HepG2 (cell line): ENCODE measurements at regions not wholly inside any gene's neighbourhood (a gene's known extent, or its start where the extent isn't known, plus 50 kb on each side); places are given as distances from the start of the nearest gene placed in this dataset.

ENCODE experiments used
- ATAC-seq: fragments of 200-7000 bp; cut with Tn5 transposase; 3 replicates; pipeline ENCODE4 v1.9.1; 2020; ENCODE audit warnings: mild to moderate bottlenecking, moderate library complexity
- BruUV-seq: library from RNA; stranded (reverse); fragments of 400-500 nt; replicated peaks from 2 replicates; lab custom pipeline; 2021; lab: Mats Ljungman, UMichigan
- CTCF ChIA-PET: fragments of 300-600 bp; formaldehyde crosslinking; extraction: SDS; loops from one replicate; lab custom pipeline; 2021; ENCODE audit warnings: low total read pairs, inconsistent platforms, low intra/inter-chr PET ratio; lab: Yijun Ruan, JAX
- POLR2A ChIA-PET: fragments of 350-600 bp; sonication (Branson Sonifier 250); formaldehyde crosslinking; loops from one replicate; lab custom pipeline; 2020; ENCODE audit warnings: antibody characterized with exemption, inconsistent platforms; lab: Yijun Ruan, JAX
- DNase-seq: peaks from one replicate; pipeline ENCODE4 v3.0.0-alpha.2; 2015; ENCODE audit warnings: low spot score
- FAIRE-seq: peaks from 3 replicates; lab custom pipeline; 2011; peaks lifted over from hg19 to GRCh38; lab: Jason Lieb, UNC
- H2AFZ ChIP-seq: one replicate; pipeline ENCODE4 v1.6.1; 2011; ENCODE audit warnings: low read length, inconsistent platforms
- H3K27ac ChIP-seq: fragments of 300-600 bp; 3 replicates; pipeline ENCODE4 v1.8.0; 2011; ENCODE audit warnings: mixed run types, mild to moderate bottlenecking, mixed read lengths, low read length, inconsistent platforms; ENCODE audit not compliant: insufficient read depth; ENCODE audit errors: extremely low read length
- H3K27me3 ChIP-seq, 2 experiments: fragments of 200-600 bp in 1 of 2; 2 replicates in 1 of 2; 3 replicates in 1 of 2; pipeline versions ENCODE4 v1.6.0 to v1.8.0; 2011; ENCODE audit warnings: low read length in 2 of 2, mild to moderate bottlenecking in 2 of 2, moderate library complexity in 2 of 2, inconsistent platforms in 1 of 2; ENCODE audit not compliant: insufficient read depth in 2 of 2, control insufficient read depth in 1 of 2
- H3K36me3 ChIP-seq, 2 experiments: fragments of 200-600 bp in 1 of 2; replicated peaks in 1 of 2; 2 replicates in 1 of 2; 3 replicates in 1 of 2; pipeline versions ENCODE4 v1.5.1 to v1.8.0; 2011; ENCODE audit warnings: low read length in 2 of 2, inconsistent platforms in 1 of 2; ENCODE audit not compliant: insufficient read depth in 2 of 2, control insufficient read depth in 1 of 2
- H3K4me1 ChIP-seq: 2 replicates; pipeline ENCODE4 v1.5.1; 2012; ENCODE audit warnings: low read length, inconsistent platforms; ENCODE audit not compliant: insufficient read depth
- H3K4me2 ChIP-seq: 2 replicates; pipeline ENCODE4 v1.6.0; 2011; ENCODE audit warnings: low read depth, low read length, inconsistent platforms
- H3K4me3 ChIP-seq, 3 experiments: fragments of 200-600 bp in 1 of 3; sonication (generic), shearing (Covaris generic) in 1 of 3; replicated peaks in 1 of 3; 2 replicates each; pipeline ENCODE4 v1.5.1; 2011 to 2016; ENCODE audit warnings: low read length in 3 of 3, inconsistent platforms in 2 of 3, low read depth in 2 of 3, mild to moderate bottlenecking in 2 of 3, control low read depth in 1 of 3, mixed read lengths in 1 of 3; ENCODE audit not compliant: insufficient read depth in 1 of 3
- H3K79me2 ChIP-seq: one replicate; pipeline ENCODE4 v1.6.1; 2011; ENCODE audit warnings: low read length, inconsistent platforms; ENCODE audit not compliant: insufficient read depth
- H3K9ac ChIP-seq: 2 replicates; pipeline ENCODE4 v1.6.0; 2011; ENCODE audit warnings: mild to moderate bottlenecking, low read depth, low read length, inconsistent platforms; ENCODE audit not compliant: insufficient read depth
- H3K9me3 ChIP-seq: 2 replicates; pipeline ENCODE4 v1.5.1; 2012; ENCODE audit warnings: mild to moderate bottlenecking, low read length
- H4K20me1 ChIP-seq: 2 replicates; pipeline ENCODE4 v1.6.0; 2011; ENCODE audit warnings: inconsistent platforms, mild to moderate bottlenecking, low read length, moderate library complexity; ENCODE audit not compliant: insufficient read depth
- E2F2 ChIP-seq: sonication (generic); formaldehyde crosslinking; IDR thresholded peaks from 2 replicates; pipeline ENCODE4 v1.4.0; 2020; ENCODE audit warnings: missing genetic modification reagents, borderline replicate concordance
- GABPA ChIP-seq, 2 experiments: IDR thresholded peaks; 2 replicates each; pipeline ENCODE4 v1.6.1; 2011 to 2016; ENCODE audit warnings: low read depth in 2 of 2, low read length in 1 of 2, missing biosample characterization in 1 of 2, missing genetic modification characterization in 1 of 2
- NFE2 ChIP-seq: sonication (generic); formaldehyde crosslinking; IDR thresholded peaks from 2 replicates; pipeline ENCODE4 v1.4.0; 2020; ENCODE audit warnings: missing genetic modification reagents
- REXO4 ChIP-seq: sonication (generic); formaldehyde crosslinking; IDR thresholded peaks from 2 replicates; pipeline ENCODE4 v1.8.0; 2022; ENCODE audit warnings: missing genetic modification reagents, mild to moderate bottlenecking, borderline replicate concordance
- TBX3 ChIP-seq: fragments of 450-650 bp; IDR thresholded peaks from 2 replicates; pipeline ENCODE4 v1.6.1; 2017; ENCODE audit warnings: antibody characterized with exemption, mild to moderate bottlenecking, inconsistent platforms, borderline replicate concordance
- TMF1 ChIP-seq: sonication (generic); formaldehyde crosslinking; IDR thresholded peaks from 2 replicates; pipeline ENCODE4 v1.8.1; 2022; ENCODE audit warnings: low read depth, missing genetic modification reagents
- ZBTB14 ChIP-seq: sonication (generic); formaldehyde crosslinking; IDR thresholded peaks from 2 replicates; pipeline ENCODE4 v1.4.0; 2020; ENCODE audit warnings: missing genetic modification reagents
- ZNF121 ChIP-seq: sonication (generic); formaldehyde crosslinking; IDR thresholded peaks from 2 replicates; pipeline ENCODE4 v1.5.0; 2020; ENCODE audit warnings: mild to moderate bottlenecking, missing genetic modification reagents
- ZNF510 ChIP-seq: sonication (generic); formaldehyde crosslinking; IDR thresholded peaks from 2 replicates; pipeline ENCODE4 v1.4.0; 2020; ENCODE audit warnings: low read depth, mild to moderate bottlenecking, missing genetic modification reagents
- ZZZ3 ChIP-seq: sonication (generic); formaldehyde crosslinking; IDR thresholded peaks from 2 replicates; pipeline ENCODE4 v1.4.0; 2020; ENCODE audit warnings: missing genetic modification reagents, mild to moderate bottlenecking, borderline replicate concordance
- WGBS: methylation state at CpG from one replicate; pipeline ENCODE4 v1.1.6; 2017; ENCODE audit warnings: low lambda C conversion rate; 5-methylcytosine and 5-hydroxymethylcytosine counted together
- in situ Hi-C: cut with HindIII; loops from 2 replicates; pipeline ENCODE4 v1.10.0; 2017; ENCODE audit warnings: low pct_unique_long_range_greater_than_20kb; ENCODE audit not compliant: extremely low pct_ligation_motif_present
- intact Hi-C: fragments of 100-400 bp; cut with micrococcal nuclease; formaldehyde crosslinking; loops from one replicate; pipeline ENCODE4 v1.10.0; 2022; ENCODE audit not compliant: unreplicated experiment

GRCh38 chr14:48731260-48731659 is 854.9 kb downstream of the RPS29 start:
- intact Hi-C loops (no loop called here), in situ Hi-C loops (no loop called here)
- Histone ChIP-seq H3K9ac (no peak overlapping the region), H3K79me2 (no peaks in the 10 kb centered on the region), H3K27ac (no peak overlapping the region), H2AFZ (no peak overlapping the region), H4K20me1 (no peaks in the 10 kb centered on the region), H3K4me2 (no peak overlapping the region), H3K36me3 (no peaks in the 10 kb centered on the region), H3K9me3 (peaks cover 62% of the 10 kb centered on the region), H3K4me3 (no peak overlapping the region), H3K27me3 (no peaks in the 10 kb centered on the region), H3K4me1 (no peaks in the 10 kb centered on the region)
- CTCF ChIA-PET, result no interaction called here
- FAIRE-seq, result no peak
- ATAC-seq, result no peak
- DNase-seq, result no peak
- 2% methylated on average over 2 of the region's 2 CpGs for WGBS
- TF ChIP-seq TBX3 (no peak), GABPA (IDR thresholded peaks at IDR 0.05; ENCODE audit: low read depth, low read length) (no peak), GABPA (CRISPR knock-in tag; IDR thresholded peaks at IDR 0.05; ENCODE audit: low read depth) (no peak), ZZZ3 (no peak), ZNF121 (no peak), NFE2 (CRISPR knock-in tag) (no peak), E2F2 (CRISPR knock-in tag) (no peak), REXO4 (no peak), ZNF510 (CRISPR knock-in tag) (no peak), ZBTB14 (CRISPR knock-in tag) (no peak), TMF1 (CRISPR knock-in tag) (no peak)
- POLR2A ChIA-PET, result no interaction called here
- BruUV-seq, result no TSS peak
